D721Med (cell line): ENCODE measurements at regions not wholly inside any gene's neighbourhood (a gene's known extent, or its start where the extent isn't known, plus 50 kb on each side); places are given as distances from the start of the nearest gene placed in this dataset.

Source experiments
- DNase-seq: peaks from one replicate; pipeline ENCODE4 v3.0.0; 2011; ENCODE audit warnings: low spot score; ENCODE audit not compliant: insufficient read length
- FAIRE-seq: peaks from 2 replicates; lab custom pipeline; 2011; peaks lifted over from hg19 to GRCh38; lab: Jason Lieb, UNC
- TF ChIP-seq, protein P1 (sequence below): IDR thresholded peaks from 2 replicates; pipeline ENCODE4 v1.5.1; 2012; ENCODE audit warnings: mild to moderate bottlenecking, control low read depth; ENCODE audit not compliant: insufficient read depth; ENCODE audit errors: missing control alignments

DNA sequence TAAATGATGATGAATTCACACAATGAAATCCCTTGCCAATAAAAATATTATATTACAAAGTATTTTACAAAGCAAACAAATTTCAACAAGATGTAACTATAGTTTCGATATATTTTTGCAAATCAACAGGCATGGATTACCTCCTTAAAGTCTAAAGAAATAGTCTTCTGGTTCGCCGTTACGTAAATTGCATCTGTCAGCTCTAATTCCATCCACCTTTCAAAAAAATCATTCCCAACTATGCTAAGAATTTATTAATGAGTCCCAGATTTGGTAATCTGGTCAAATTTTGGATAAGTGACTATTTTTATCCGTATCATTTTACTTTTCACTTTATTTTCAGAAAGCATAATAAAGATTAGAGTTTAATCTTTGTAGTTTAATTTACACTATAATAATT, 1984.9 kb downstream of the EFNA5 start:
- FAIRE-seq (no peak), DNase-seq (no peak)
- TF ChIP-seq, protein P1, sequence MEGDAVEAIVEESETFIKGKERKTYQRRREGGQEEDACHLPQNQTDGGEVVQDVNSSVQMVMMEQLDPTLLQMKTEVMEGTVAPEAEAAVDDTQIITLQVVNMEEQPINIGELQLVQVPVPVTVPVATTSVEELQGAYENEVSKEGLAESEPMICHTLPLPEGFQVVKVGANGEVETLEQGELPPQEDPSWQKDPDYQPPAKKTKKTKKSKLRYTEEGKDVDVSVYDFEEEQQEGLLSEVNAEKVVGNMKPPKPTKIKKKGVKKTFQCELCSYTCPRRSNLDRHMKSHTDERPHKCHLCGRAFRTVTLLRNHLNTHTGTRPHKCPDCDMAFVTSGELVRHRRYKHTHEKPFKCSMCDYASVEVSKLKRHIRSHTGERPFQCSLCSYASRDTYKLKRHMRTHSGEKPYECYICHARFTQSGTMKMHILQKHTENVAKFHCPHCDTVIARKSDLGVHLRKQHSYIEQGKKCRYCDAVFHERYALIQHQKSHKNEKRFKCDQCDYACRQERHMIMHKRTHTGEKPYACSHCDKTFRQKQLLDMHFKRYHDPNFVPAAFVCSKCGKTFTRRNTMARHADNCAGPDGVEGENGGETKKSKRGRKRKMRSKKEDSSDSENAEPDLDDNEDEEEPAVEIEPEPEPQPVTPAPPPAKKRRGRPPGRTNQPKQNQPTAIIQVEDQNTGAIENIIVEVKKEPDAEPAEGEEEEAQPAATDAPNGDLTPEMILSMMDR: no peak

DNA sequence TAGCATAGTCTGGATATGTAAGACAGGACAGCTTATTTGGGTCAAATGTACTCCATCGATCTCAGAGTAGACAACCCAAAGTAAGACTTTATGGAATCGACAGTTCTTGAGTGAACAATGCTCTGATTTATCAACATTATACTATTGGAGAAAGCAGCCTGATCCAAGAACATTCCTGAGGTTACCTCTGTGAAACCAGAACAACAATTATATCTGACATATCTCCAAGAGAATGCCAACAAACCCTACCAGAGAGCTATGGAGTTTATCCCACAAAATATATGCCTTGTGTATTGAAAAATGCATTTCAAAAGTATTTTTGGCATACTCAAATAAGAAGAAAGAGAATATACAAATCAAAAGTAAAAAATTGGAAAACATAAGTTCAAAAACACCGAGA, 1985.9 kb downstream of the EFNA5 start:
- DNase-seq (no peak), FAIRE-seq (no peak)
- TF ChIP-seq, protein P1: no peak

DNA sequence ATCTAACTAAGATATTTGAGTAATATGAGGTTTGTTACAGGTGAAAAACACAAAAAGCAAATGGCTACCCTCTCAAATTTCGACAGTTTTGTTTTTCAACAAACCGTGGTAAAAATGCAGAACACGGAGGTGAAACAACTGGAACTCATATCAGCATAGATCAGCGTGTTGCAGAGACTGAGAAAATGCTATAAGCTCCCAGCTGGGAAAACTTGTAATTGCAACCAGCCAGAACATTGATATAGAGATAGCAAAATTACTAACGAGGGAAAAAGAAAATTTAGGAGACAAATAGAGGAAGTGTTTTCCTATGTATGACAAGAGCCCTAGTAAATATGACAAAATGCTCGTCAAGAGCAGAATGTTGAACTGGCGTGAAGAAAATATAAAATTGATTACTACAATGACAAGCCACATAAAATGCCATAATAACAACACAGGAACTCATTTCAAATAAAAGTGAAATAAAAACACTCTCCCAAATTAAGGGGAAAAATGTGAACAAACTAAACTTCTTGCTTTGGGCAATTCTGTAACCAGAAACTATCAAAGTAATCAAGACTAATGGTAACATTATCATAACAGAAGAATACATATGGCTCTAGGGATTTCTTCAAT, 1989.8 kb downstream of the EFNA5 start:
- DNase-seq (no peak), FAIRE-seq (no peak)
- TF ChIP-seq, protein P1: no peak

DNA sequence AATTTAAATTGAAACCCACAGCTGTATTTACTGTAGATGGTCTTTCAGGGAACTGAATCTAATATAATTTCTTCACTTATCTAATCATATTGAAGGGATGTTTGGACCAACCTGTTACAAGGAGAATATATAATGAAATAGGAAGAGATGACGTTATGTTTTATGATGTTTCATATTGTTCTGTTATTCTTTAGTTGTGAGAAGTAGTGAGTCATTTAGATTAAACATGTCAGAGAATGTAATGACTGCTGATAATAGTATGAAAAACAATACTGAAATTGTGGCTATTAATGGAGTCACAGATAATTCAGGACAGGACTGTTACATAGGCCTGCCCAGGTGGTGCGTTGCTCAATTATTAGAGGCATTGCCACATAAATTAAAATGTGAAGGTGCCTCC, 1993.4 kb downstream of the EFNA5 start:
- TF ChIP-seq, protein P1: no peak
- no peak for DNase-seq
- no peak for FAIRE-seq

DNA sequence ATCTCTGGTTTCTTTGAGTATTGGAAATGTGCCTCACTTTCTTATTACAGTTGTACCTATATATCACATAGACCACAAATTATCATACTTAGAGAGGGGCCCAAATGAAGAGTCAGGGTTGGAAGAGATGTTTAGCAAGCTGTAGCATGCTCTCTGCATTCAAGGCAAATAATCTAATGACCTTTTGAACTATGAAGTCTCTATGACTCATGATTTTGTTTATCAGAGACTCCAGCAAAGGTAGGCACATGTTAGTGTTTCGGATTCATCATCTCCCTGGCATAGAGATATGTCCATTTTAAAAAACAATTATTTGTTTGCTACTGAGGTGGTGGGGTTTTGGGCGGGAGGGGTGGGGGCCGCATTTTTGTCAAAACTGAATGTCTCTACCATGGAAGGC, 2000.1 kb downstream of the EFNA5 start:
- TF ChIP-seq, protein P1: no peak
- DNase-seq (no peak), FAIRE-seq (no peak)

DNA sequence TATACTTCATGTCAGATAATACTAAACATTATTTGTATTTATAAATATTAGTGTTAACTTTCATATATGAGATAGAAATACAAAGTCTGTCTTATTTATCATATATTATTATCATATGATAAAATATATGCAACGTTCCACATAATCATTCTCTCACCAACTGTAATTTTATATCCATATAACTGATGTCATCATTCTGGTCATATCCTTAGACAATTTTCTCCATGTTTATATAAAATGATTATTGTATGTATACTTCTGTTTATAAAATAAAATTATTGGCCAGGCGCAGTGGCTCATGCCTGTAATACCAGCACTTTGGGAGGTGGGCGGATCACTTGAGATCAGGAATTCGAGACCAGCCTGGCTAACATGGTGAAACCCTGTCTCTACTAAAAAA, 2007.1 kb downstream of the EFNA5 start:
- TF ChIP-seq, protein P1: no peak
- DNase-seq (no peak), FAIRE-seq (no peak)

DNA sequence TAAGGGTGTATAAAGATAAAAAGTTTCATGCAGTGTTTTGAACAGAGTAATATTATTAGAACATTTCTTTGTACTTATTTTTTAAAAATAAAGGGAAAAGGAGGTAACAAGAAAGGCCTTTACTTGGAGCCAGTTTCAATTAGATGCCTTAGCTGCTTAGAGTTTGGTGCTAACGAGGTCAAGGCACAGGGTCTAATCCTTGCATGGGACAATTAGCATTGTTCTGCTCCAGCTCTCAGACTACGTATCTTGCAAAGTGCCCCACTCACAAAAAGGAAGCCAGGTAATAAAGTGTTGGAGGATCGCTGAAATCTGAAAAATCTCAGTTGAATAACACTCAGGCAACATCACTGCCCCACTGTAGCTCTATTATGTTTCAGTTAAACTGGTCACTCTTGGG, 2011.3 kb downstream of the EFNA5 start:
- TF ChIP-seq, protein P1: no peak
- DNase-seq (no peak), FAIRE-seq (no peak)
